Right lobe of liver (tissue), 6 donors: ENCODE measurements at regions not wholly inside any gene's neighbourhood (a gene's known extent, or its start where the extent isn't known, plus 50 kb on each side); places are given as distances from the start of the nearest gene placed in this dataset.
"Not testable (repeated sequence)": the region's sequence is repeated elsewhere in the genome, so short reads cannot be mapped to it uniquely, and the experiment has no call there.

ENCODE experiments used
- ATAC-seq, 4 donors: fragments of 200-7000 bp; cut with Tn5 transposase; one replicate each; pipeline ENCODE4 v1.9.1; 2020; ENCODE audit warnings: mild to moderate bottlenecking in 4 of 4, moderate library complexity in 4 of 4
- DNase-seq, 3 donors: peaks; one replicate each; pipeline ENCODE4 v3.0.0-alpha.2; 2020
- H3K27ac ChIP-seq, 3 donors: fragments of 200-600 bp; one replicate each; pipeline ENCODE4 v1.8.0; 2022
- H3K27me3 ChIP-seq, 2 donors: fragments of 200-600 bp; one replicate each; pipeline ENCODE4 v1.8.0; 2022
- H3K36me3 ChIP-seq, 4 donors: fragments of 200-600 bp; sonication (generic) in 1 of 4; one replicate each; pipeline versions ENCODE4 v1.5.1 to v1.8.0; 2017 to 2022; ENCODE audit warnings: control low read depth in 1 of 4
- H3K4me1 ChIP-seq, 4 donors: fragments of 200-600 bp; sonication (generic) in 1 of 4; one replicate each; pipeline versions ENCODE4 v1.5.1 to v1.8.0; 2017 to 2022; ENCODE audit warnings: control low read depth in 1 of 4
- H3K4me3 ChIP-seq, 3 donors: fragments of 200-600 bp; one replicate each; pipeline ENCODE4 v1.8.0; 2022
- H3K9me3 ChIP-seq, 4 donors: fragments of 200-600 bp; sonication (generic) in 1 of 4; one replicate each; pipeline versions ENCODE4 v1.5.1 to v1.8.0; 2017 to 2022; ENCODE audit warnings: control low read depth in 1 of 4
- WGBS: methylation state at CpG from one replicate; pipeline ENCODE4 v1.1.6; 2018; ENCODE audit warnings: low coverage, low lambda C conversion rate; ENCODE audit not compliant: insufficient coverage; ENCODE audit errors: missing lambda C conversion rate; 5-methylcytosine and 5-hydroxymethylcytosine counted together
- intact Hi-C, 2 donors: fragments of 100-400 bp; cut with DNase I; formaldehyde crosslinking; loops; one replicate each; pipeline versions ENCODE4 v1.11.2 to v1.14.1; 2022
- donor health status: DM: no; HTN: yes; CAD: no.
- donor health status: DM: no; HTN: no; CAD: no.
- donor health status: DM: no; HTN: no; CAD: no.
- donor health status: DM: no; HTN: yes; CAD: no.
- donor health status: DM: no; HTN: yes; CAD: no.

GRCh38 chr21:6035474-6036155 lies 4485.8 kb upstream of the TPTE start:
- WGBS = no CpG with 5 or more reads among the region's 22 CpGs
- H3K4me3 ChIP-seq, H3K36me3 ChIP-seq, H3K27ac ChIP-seq, H3K4me1 ChIP-seq, DNase-seq, intact Hi-C loops, H3K27me3 ChIP-seq, H3K9me3 ChIP-seq: not testable (repeated sequence)
- peak; percentile 77 to 84 (median 80) for ATAC-seq

GRCh38 chr21:6039224-6039623 lies 4482.2 kb upstream of the TPTE start:
- H3K9me3 ChIP-seq, intact Hi-C loops: not testable (repeated sequence)

GRCh38 chr21:6040095-6040494 lies 4481.3 kb upstream of the TPTE start:
- H3K27ac ChIP-seq, H3K36me3 ChIP-seq, intact Hi-C loops, DNase-seq, H3K9me3 ChIP-seq, H3K4me1 ChIP-seq, H3K4me3 ChIP-seq, H3K27me3 ChIP-seq: not testable (repeated sequence)
- peak in 3 of 4 donors; percentile 8 to 54 (median 44) for ATAC-seq
- no CpG with 5 or more reads among the region's 7 CpGs for WGBS

More at GRCh38 chr21:6039224-6039623, 4482.2 kb upstream of the TPTE start:
- H3K27me3 ChIP-seq, DNase-seq, H3K4me1 ChIP-seq, H3K36me3 ChIP-seq, H3K4me3 ChIP-seq, H3K27ac ChIP-seq: not testable (repeated sequence)
- peak in 2 of 4 donors; percentile 3 to 15 for ATAC-seq
- no CpG with 5 or more reads among the region's 8 CpGs for WGBS

- H3K36me3 ChIP-seq, H3K4me1 ChIP-seq, H3K4me3 ChIP-seq, H3K27me3 ChIP-seq, H3K9me3 ChIP-seq, DNase-seq, H3K27ac ChIP-seq, intact Hi-C loops: not testable (repeated sequence)
- no CpG with 5 or more reads among the region's 21 CpGs for WGBS
- ATAC-seq = peak; percentile 85 to 86 (median 86)
These were observed 4477.7 kb upstream of the TPTE start for GRCh38 chr21:6043430-6044275.

GRCh38 chr21:6044695-6045094 lies 4476.7 kb upstream of the TPTE start:
- intact Hi-C loops, H3K27me3 ChIP-seq, H3K9me3 ChIP-seq, H3K4me3 ChIP-seq, DNase-seq, H3K36me3 ChIP-seq, H3K27ac ChIP-seq, H3K4me1 ChIP-seq: not testable (repeated sequence)
- no CpG with 5 or more reads among the region's 13 CpGs for WGBS
- ATAC-seq = peak in 3 of 4 donors; percentile 29 to 46 (median 32)

- no CpG with 5 or more reads among the region's 17 CpGs for WGBS
- H3K27me3 ChIP-seq, H3K4me3 ChIP-seq, H3K27ac ChIP-seq, intact Hi-C loops, DNase-seq, ATAC-seq, H3K36me3 ChIP-seq, H3K4me1 ChIP-seq, H3K9me3 ChIP-seq: not testable (repeated sequence)
These were observed 4471.5 kb upstream of the TPTE start for GRCh38 chr21:6049930-6050329.

- H3K4me1 ChIP-seq, H3K36me3 ChIP-seq, intact Hi-C loops, H3K4me3 ChIP-seq, H3K27me3 ChIP-seq, DNase-seq, H3K27ac ChIP-seq, H3K9me3 ChIP-seq: not testable (repeated sequence)
- ATAC-seq = peak in 3 of 4 donors; percentile 69 to 78 (median 78)
- WGBS = no CpG with 5 or more reads among the region's 5 CpGs
These were observed 4469.3 kb upstream of the TPTE start for GRCh38 chr21:6052109-6052508.

GRCh38 chr21:6053145-6053544 lies 4468.2 kb upstream of the TPTE start:
- DNase-seq, H3K9me3 ChIP-seq, H3K4me1 ChIP-seq, H3K4me3 ChIP-seq, H3K36me3 ChIP-seq, H3K27me3 ChIP-seq, intact Hi-C loops, H3K27ac ChIP-seq: not testable (repeated sequence)
- ATAC-seq = peak in 3 of 4 donors; percentile 22 to 39 (median 34)
- no CpG with 5 or more reads among the region's 25 CpGs for WGBS

GRCh38 chr21:6058997-6059396 lies 4462.4 kb upstream of the TPTE start:
- H3K4me3 ChIP-seq, H3K27me3 ChIP-seq, H3K27ac ChIP-seq, intact Hi-C loops, H3K36me3 ChIP-seq, DNase-seq, H3K4me1 ChIP-seq, H3K9me3 ChIP-seq: not testable (repeated sequence)
- ATAC-seq = peak; percentile 5 to 42 (median 25)
- WGBS = no CpG with 5 or more reads among the region's 9 CpGs

GRCh38 chr21:6060054-6060681 lies 4461.2 kb upstream of the TPTE start:
- H3K4me3 ChIP-seq, DNase-seq, H3K27me3 ChIP-seq, H3K36me3 ChIP-seq, H3K4me1 ChIP-seq, H3K9me3 ChIP-seq, intact Hi-C loops, H3K27ac ChIP-seq: not testable (repeated sequence)
- peak; percentile 83 to 93 (median 85) for ATAC-seq
- no CpG with 5 or more reads among the region's 21 CpGs for WGBS

- WGBS = no CpG with 5 or more reads among the region's 17 CpGs
- DNase-seq, H3K4me3 ChIP-seq, H3K27ac ChIP-seq, H3K4me1 ChIP-seq, H3K27me3 ChIP-seq, H3K36me3 ChIP-seq, ATAC-seq, H3K9me3 ChIP-seq, intact Hi-C loops: not testable (repeated sequence)
These were observed 4454.9 kb upstream of the TPTE start for GRCh38 chr21:6066320-6066985.
